HG03097 (cell line): ENCODE measurements at regions not wholly inside any gene's neighbourhood (a gene's known extent, or its start where the extent isn't known, plus 50 kb on each side); places are given as distances from the start of the nearest gene placed in this dataset.

Source experiments
- ATAC-seq: cut with Tn5 transposase; IDR thresholded peaks from one replicate; pipeline ENCODE4 v1.9.1; 2021; ENCODE audit not compliant: unreplicated experiment, low FRiP score

DNA sequence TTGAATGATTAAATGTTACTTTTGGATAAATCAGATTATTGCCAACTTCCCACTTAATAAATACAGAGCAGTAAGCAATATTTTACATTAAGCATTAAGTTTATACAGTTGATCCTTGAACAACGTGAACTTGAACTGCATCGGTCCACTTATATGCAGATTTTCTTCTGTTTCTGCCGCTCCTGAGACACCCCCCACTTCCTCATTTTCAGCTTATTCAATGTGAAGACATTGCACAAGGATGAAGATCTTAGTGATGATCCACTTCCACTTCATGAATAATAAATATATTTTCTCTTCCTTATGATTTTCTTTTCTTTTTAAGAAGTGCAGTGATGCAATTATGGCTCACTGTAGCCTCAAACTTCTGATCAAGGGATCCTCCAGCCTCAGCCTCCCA, 167.2 kb downstream of the LINC00237 start:
- ATAC-seq: no peak

GRCh38 chr20:20938599-20938998, 167.6 kb downstream of the LINC00237 start:
- no peak for ATAC-seq

DNA sequence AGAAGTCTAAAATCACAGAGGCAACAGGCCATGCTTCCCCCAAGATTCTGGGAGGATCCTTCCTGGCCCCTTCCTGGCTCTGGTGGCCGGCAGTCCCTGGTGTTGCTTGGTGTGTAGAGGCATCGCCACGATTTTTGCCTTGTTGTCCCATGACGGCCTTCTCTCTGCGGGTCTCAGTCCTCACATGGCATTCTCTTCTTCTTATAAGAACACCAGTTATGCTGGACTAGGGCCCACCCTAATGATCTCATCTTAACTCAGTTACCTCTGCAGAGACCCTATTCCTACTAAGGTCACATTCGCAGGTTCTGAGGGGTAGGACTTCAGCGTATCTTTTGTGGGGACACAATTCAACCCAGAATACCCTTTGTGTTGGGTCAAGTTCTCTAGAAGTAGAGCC, 168.0 kb downstream of the LINC00237 start:
- ATAC-seq: no peak

DNA sequence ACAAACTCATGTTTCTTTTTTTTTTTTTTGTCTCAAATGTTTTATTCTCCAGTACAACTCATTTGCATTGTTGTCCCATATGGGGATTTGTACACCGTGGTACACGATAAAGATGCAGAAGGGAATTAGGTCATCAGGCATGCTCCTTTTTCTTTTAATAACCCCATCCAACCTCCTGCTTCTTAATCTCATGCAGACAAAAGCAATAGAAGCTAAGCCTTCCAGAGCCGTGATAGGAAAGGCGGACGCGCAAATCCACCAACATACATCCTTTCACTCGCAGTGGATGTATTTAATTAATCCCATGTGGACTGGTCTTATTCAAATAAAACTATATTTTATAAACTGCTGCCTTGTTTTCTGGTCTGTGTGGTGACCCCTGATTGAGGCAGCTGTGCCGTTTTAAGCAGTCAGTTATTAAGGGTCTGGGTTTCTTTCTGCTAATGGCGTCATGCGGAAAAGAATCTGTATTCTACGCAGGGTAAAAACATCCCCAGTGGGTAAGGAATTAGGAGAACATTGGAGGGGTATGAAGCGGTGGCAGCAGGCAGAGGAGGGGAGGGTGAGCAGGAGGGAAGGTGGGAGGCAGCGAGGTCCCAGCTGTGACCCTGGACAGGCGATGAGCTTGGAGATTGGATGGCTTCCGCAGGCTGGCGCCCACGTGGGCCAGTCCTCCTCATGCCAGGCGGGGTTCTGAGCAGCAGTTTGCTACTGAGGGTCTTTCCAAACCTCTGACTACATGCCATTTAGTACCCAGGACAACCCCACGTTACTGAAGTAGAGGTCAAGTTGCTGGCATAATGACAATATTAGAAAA, 172.8 kb downstream of the LINC00237 start:
- ATAC-seq: no peak

GRCh38 chr20:20932156-20932555, 174.0 kb downstream of the LINC00237 start:
- ATAC-seq: no peak

DNA sequence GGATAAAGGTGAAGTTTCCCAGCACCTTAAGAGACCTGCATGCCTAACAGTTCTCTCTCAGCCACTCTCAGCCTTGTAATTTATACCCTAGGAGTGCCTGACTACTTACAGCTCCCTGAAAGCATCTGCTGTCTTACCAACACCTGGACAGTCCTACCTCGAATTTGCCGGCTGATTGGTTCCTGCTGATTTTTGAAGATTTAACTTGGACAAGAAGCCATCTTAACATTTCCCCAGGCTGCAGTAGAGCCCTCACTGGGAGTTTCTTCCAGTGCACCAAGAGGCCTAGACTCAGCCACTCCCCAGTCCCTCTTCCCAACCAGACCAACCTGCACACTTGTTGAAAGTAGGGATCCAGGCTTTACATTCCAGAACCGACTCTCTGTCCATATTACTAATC, 174.5 kb downstream of the LINC00237 start:
- no peak for ATAC-seq

DNA sequence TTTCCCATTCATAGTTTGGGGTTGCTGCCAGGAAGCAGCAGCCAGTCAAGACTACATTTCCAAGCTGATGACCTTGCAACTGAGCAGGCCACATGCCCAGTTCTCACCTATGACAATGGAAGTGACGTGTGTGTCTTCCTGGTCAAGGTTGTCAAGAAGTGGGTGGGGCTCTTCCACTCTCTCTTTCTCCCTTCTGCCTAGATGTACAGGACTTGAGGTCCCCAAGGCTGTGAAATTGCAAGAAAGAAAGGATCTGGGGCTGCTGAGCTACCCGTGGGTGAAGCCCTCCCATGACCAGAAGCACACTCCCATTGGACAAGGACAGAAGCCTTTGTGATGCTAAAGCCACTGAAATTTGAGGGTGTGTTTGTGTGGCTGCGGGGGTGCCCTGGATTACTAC, 175.1 kb downstream of the LINC00237 start:
- no peak for ATAC-seq

GRCh38 chr20:20930500-20930899, 175.7 kb downstream of the LINC00237 start:
- ATAC-seq: no peak

DNA sequence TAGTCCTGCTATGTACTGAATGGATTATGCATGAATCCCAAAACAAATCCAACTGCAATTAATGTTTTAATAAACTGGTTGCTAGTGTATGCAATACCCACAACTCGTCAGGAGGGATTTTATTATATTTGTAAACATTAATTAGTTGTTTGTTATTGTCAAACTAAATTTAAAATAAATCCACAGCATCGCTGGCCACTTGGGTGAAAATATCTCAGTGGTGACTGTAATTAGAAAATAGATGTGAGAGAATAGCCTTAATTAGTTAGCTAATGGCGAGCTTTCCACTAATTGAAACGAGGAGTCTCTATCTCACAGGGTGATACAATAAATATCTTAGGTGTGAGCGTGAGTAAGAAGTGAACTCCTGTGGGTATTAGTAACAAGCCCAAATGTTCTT, 176.8 kb downstream of the LINC00237 start:
- ATAC-seq: no peak

DNA sequence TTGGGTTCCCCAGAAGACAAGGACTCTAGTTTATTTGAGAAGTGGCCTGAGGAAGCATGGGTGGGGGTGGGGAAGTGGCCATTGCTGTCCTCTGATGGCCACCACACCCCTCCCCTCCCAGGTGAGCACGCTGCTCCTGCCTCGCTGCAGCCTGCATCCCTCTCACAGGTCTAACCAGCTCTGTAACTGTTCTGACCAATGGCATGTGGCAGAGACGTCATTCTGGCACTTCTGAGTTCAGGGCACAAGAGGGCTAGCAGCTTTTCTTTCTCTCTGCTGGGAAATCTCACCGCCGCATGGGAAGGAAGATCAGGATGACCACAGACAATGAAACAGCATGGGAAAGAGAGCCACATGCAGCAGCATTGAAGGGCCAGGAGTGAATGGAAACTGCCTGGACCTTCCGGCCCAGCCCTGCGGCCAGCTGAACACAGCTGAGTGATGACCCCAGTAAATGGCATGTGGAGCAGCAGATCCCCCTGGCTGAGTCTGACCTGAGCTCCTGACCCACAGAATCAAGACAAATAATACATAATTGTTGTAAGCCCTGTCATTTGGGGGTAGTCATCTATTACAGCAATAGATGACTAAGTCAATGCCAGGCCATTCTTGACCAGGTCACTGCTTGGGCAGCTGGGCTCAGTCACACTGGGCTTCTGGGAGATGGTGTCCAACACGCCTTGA, 179.8 kb downstream of the LINC00237 start:
- ATAC-seq: no peak

GRCh38 chr20:20920433-20920832, 185.7 kb downstream of the LINC00237 start:
- no peak for ATAC-seq

GRCh38 chr20:20915844-20916243, 190.3 kb downstream of the LINC00237 start:
- ATAC-seq: no peak

DNA sequence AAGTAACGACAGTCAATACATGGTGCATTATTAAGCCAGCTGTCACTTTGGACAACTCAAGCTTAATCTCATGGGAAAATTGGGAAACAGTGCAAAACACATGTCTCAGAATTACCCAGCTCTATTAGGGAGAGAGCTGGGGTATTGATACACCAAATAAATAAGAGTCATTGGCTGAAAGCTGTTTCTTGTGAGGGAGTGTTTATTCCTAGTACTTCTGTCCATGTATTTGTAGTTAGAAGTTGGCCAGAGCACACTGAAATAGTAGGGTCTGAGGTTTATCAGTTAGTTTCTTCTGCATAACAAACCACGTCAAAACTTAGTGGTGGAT, 192.0 kb upstream of the RALGAPA2 start:
- ATAC-seq: no peak

DNA sequence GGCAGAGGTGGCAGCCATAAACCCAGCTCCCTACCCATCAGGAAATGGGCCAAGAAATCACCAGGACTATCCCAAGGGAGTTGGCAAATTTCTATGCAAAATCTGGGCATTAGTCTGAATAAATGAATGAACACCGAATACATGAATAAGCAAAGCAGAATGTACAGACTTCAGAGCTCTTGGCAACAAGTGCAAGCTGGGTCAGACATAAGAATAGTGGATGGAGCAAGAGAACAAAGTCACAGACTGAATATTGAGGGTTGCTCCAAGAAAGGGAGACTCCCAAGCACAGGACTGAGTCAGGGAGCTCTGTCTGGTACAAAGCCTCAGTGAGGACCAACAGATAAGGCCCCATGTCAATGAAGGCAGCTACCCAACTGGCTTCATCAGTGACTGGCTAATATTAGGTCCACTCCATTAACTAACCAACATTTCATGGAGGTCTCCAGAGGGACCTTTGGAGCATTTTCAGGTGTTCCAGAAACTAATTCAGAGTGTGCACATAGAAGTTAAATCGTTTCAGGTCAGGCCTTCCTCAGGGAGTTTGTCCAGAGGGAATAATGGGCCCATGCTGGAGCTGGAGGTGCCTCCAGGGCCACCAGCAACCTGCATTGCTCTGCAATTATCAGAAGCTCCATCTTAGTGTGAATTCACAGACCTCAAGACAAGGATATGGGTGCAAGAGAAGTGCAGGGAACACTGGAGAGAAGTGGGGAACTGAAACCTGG, 191.5 kb upstream of the RALGAPA2 start:
- no peak for ATAC-seq

GRCh38 chr20:20897922-20898321, 185.5 kb upstream of the RALGAPA2 start:
- ATAC-seq: no peak

DNA sequence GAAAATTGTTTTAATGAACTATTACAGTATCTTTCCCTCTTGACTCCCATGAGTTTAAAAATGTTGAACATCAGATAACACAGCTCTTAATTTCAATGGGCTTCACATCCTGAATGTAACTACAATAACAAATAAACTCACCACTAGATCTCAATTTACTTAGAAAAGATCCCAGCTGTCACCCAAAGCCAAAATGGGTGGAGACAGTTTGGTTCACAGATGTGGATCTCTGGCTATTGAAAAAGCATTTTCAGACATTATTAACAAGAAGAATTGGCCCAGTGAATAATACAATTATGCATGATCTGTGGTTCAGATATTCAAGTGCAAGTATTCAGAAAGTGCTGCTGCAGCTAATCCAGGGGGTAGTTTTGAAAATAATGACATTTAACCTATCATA, 184.7 kb upstream of the RALGAPA2 start:
- ATAC-seq: no peak

GRCh38 chr20:20896606-20897005, 184.2 kb upstream of the RALGAPA2 start:
- ATAC-seq: no peak

DNA sequence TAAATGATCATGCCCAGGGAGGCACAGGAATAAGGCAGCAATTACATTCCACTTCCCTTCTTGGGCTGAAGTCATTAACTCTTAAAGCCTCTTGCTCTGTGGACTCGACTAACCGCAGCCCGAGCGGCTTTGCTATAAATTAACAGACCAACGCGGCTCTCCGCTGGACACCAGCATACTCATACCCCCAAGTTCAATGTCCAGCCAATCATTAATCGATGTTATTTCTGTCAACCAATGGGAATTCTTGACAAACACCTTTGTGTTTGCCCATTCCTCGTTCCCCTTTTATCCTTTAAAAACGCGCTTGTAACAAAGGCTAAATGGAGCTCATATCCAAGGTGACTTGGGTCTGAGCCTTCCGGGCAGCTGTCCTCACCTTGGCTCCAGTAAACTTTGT, 183.1 kb upstream of the RALGAPA2 start:
- ATAC-seq: no peak

GRCh38 chr20:20894753-20895152, 182.3 kb upstream of the RALGAPA2 start:
- no peak for ATAC-seq

GRCh38 chr20:20894280-20894679, 181.8 kb upstream of the RALGAPA2 start:
- no peak for ATAC-seq

DNA sequence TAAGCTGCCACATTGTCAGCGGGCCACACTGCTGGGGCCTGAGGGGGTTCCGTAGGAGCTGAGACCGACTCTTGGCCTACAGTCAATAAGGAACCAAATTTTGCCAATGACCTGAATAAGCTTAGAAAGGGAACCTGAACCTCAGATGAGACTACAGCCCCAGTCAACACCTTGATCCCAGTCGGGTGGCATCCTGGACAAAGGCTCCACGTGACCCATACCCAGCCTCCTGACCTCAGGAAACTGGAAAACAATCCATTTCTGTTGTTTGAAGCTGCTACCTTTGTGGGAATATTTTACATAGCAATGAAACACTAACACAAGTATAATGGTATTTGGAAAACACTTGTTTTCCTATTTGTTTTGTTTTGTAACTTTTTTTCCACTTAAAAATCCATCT, 179.9 kb upstream of the RALGAPA2 start:
- ATAC-seq: no peak

DNA sequence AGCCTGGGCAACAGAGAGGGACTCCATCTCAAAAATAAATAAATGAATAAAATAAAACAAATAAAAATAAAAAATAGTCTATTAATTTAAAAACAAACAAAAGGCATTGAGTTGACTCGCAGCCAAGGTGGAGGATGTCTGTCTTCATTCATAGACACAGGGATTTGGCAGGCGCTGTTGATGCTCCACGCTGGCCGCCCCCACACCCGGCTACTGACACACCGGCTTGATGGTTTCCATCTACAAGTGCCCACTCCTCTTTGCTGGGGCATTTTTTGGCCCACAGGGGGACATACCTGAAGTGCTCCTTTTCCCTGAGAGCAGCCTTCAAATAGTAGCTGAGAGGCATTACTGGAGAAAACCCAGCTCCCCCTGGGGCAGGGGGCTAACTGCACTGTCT, 178.3 kb upstream of the RALGAPA2 start:
- ATAC-seq: no peak
